Esophagus muscularis mucosa (tissue), 4 donors: ENCODE measurements at regions not wholly inside any gene's neighbourhood (a gene's known extent, or its start where the extent isn't known, plus 50 kb on each side); places are given as distances from the start of the nearest gene placed in this dataset.

Experiments
- DNase-seq: peaks from one replicate; pipeline ENCODE4 v3.0.0-alpha.2; 2017; ENCODE audit errors: extremely low spot score
- H3K27ac ChIP-seq, 4 donors: fragments of 200-600 bp; sonication (generic); replicated peaks in 1 of 4; 1 replicate in 3 of 4; 2 replicates in 1 of 4; pipeline ENCODE4 v1.5.1; 2016 to 2019; ENCODE audit warnings: mild to moderate bottlenecking in 1 of 4
- H3K27me3 ChIP-seq, 4 donors: fragments of 200-600 bp; sonication (generic); one replicate each; pipeline versions ENCODE4 v1.5.1 to v1.6.0; 2016 to 2019
- H3K36me3 ChIP-seq, 4 donors: fragments of 200-600 bp; sonication (generic); one replicate each; pipeline ENCODE4 v1.5.1; 2016 to 2019
- H3K4me1 ChIP-seq, 4 donors: fragments of 200-600 bp; sonication (generic); one replicate each; pipeline ENCODE4 v1.5.1; 2016 to 2019
- H3K4me3 ChIP-seq, 4 donors: fragments of 200-600 bp; sonication (generic); 1 replicate in 2 of 4; 2 replicates in 2 of 4; pipeline ENCODE4 v1.5.1; 2016 to 2019; ENCODE audit warnings: mild to moderate bottlenecking in 4 of 4, moderate library complexity in 1 of 4
- H3K9me3 ChIP-seq, 4 donors: fragments of 200-600 bp; sonication (generic); 1 replicate in 3 of 4; 2 replicates in 1 of 4; pipeline ENCODE4 v1.5.1; 2016 to 2019
- EP300 ChIP-seq: sonication (generic); formaldehyde crosslinking; IDR thresholded peaks from one replicate; pipeline ENCODE4 v1.6.1; 2017; ENCODE audit warnings: antibody characterized with exemption
- POLR2A ChIP-seq: fragments of 450-650 bp; IDR thresholded peaks from one replicate; pipeline ENCODE4 v1.6.1; 2017; ENCODE audit warnings: antibody characterized with exemption, moderate library complexity, mild to moderate bottlenecking, low read depth
- POLR2AphosphoS5 ChIP-seq, 2 donors: sonication (generic); formaldehyde crosslinking; IDR thresholded peaks; one replicate each; pipeline ENCODE4 v1.6.1; 2017; ENCODE audit warnings: antibody characterized with exemption in 2 of 2
- WGBS: methylation state at CpG from one replicate; pipeline ENCODE4 v1.1.5; 2018; 5-methylcytosine and 5-hydroxymethylcytosine counted together
- intact Hi-C: fragments of 100-400 bp; cut with DNase I; formaldehyde crosslinking; loops from one replicate; pipeline ENCODE4 v1.15.1; 2023
- TF ChIP-seq, protein P1 (sequence below), 3 experiments: fragments of 200-600 bp in 2 of 3; fragments of 450-650 bp in 1 of 3; sonication (generic) in 2 of 3; IDR thresholded peaks; one replicate each; pipeline ENCODE4 v1.5.1; 2017 to 2019; ENCODE audit warnings: antibody characterized with exemption in 3 of 3, mild to moderate bottlenecking in 2 of 3, moderate library complexity in 1 of 3

DNA sequence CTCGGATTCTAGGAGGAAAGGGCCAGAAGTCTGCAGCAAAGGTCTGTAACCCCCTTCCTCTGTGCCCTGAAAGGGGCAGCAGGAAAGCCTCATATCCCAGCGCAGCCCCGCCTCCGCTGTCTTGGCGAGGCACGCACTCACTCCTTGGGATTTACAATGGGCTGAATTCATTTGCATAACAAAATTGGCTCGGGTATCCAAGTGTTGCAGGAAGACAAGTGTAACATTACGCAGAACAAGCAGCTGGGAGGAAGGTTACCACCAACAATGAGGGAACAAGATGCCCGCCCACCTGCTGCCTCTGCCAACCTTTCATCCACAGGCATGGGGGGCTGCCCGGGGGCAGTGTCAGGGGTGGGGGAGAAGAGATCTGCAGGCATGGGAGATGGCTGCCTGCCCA, 130.4 kb downstream of the MRM1 start:
- TF ChIP-seq POLR2AphosphoS5 (IDR thresholded peaks at IDR 0.05): no peak
- TF ChIP-seq, protein P1, sequence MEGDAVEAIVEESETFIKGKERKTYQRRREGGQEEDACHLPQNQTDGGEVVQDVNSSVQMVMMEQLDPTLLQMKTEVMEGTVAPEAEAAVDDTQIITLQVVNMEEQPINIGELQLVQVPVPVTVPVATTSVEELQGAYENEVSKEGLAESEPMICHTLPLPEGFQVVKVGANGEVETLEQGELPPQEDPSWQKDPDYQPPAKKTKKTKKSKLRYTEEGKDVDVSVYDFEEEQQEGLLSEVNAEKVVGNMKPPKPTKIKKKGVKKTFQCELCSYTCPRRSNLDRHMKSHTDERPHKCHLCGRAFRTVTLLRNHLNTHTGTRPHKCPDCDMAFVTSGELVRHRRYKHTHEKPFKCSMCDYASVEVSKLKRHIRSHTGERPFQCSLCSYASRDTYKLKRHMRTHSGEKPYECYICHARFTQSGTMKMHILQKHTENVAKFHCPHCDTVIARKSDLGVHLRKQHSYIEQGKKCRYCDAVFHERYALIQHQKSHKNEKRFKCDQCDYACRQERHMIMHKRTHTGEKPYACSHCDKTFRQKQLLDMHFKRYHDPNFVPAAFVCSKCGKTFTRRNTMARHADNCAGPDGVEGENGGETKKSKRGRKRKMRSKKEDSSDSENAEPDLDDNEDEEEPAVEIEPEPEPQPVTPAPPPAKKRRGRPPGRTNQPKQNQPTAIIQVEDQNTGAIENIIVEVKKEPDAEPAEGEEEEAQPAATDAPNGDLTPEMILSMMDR (IDR thresholded peaks at IDR 0.05): no peak
- TF ChIP-seq EP300: no peak
- no peak for TF ChIP-seq POLR2A
- no peak overlapping the region for H3K4me3 ChIP-seq
- H3K4me1 ChIP-seq: peaks cover 0 to 8% (median 0%) of the 10 kb centered on the region in 4 donors
- H3K36me3 ChIP-seq: no peaks in the 10 kb centered on the region
- WGBS: 28% methylated on average over 10 of the region's 10 CpGs
- no peak overlapping the region for H3K27ac ChIP-seq
- DNase-seq: no peak
- no peaks in the 10 kb centered on the region for H3K9me3 ChIP-seq
- peaks cover 0 to 77% (median 9%) of the 10 kb centered on the region in 4 donors for H3K27me3 ChIP-seq
- intact Hi-C loops: no loop called here

DNA sequence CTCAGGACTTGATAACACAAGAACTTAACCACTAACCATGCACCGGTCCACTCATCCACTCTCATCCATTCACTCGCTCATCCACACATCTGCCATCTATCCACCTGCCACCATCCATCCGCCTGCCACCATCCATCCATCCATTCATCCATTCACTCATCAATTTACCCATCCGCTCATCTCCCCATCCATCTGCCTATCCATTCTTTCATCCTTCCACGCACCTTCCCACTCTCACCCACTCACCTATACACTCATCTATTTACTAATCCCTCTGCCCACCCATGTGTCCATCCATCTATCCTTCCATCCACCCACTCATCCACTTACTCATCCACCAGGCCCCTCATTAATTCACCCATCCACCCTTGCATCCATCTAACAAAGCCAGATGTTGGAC, 131.0 kb downstream of the MRM1 start:
- H3K4me1 ChIP-seq: peaks cover 0 to 8% (median 0%) of the 10 kb centered on the region in 4 donors
- intact Hi-C loops: no loop called here
- TF ChIP-seq, protein P1 (IDR thresholded peaks at IDR 0.05): no peak
- TF ChIP-seq POLR2A: no peak
- no peak for TF ChIP-seq POLR2AphosphoS5 (IDR thresholded peaks at IDR 0.05)
- TF ChIP-seq EP300: no peak
- H3K4me3 ChIP-seq: no peak overlapping the region
- H3K27me3 ChIP-seq: peaks cover 0 to 72% (median 9%) of the 10 kb centered on the region in 4 donors
- H3K36me3 ChIP-seq: no peaks in the 10 kb centered on the region
- H3K9me3 ChIP-seq: no peaks in the 10 kb centered on the region
- WGBS: 94% methylated on average over 5 of the region's 5 CpGs
- no peak overlapping the region for H3K27ac ChIP-seq
- DNase-seq: no peak

DNA sequence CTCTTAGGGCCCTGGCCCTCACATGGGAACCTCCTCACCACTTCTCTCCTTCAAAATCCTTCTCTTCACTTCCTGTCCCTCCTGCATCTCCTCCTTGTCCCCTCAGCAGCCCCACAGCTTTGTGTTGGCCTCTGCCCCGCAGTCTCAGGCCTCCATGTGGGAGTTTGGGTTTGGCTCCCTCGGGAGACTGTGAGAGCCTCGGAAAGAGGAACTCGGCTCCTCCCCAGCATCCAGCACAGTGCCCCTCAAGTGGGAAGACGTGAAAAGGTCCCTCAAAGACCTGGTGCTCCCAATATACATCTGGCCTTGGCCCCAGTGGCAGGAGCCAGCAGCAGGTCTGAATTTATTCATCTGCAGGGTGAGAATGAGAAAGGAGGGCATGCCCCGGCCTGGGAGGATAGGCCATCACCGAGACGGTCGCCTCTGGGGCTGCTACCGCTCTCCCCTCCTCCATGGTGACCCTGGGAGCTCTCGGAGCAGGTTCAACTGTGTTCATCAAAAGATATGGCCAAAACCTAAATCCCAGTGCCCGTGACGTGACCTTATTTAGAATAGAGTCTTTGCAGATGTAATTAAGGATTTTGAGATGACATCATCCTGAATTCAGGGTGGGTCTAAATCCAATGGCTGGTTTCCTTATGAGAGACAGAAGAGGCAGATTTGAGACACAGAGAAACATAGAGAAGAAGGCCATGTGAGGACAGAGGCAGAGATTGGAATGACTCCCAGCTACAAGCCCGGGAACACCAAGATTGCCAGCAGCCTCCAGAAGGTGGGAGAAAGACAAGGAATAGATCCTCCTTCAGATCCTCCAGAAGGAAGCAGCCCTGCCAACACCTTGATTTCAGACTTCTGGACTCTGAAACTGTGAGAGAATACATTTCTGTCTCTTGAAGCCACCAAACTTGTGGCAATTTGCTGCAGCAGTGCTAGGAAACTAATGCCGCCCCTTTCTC, 135.1 kb downstream of the MRM1 start:
- intact Hi-C loops: no loop called here
- Histone ChIP-seq H3K4me3 (no peak overlapping the region), H3K4me1 (no peaks in the 10 kb centered on the region), H3K9me3 (no peaks in the 10 kb centered on the region), H3K36me3 (no peaks in the 10 kb centered on the region), H3K27ac (no peak overlapping the region), H3K27me3 (peaks cover 0 to 53% (median 0%) of the 10 kb centered on the region in 4 donors)
- TF ChIP-seq, protein P1 (IDR thresholded peaks at IDR 0.05): no peak
- no peak for TF ChIP-seq POLR2AphosphoS5 (IDR thresholded peaks at IDR 0.05)
- no peak for TF ChIP-seq POLR2A
- no peak for TF ChIP-seq EP300
- DNase-seq: no peak
- 75% methylated on average over 10 of the region's 15 CpGs for WGBS

DNA sequence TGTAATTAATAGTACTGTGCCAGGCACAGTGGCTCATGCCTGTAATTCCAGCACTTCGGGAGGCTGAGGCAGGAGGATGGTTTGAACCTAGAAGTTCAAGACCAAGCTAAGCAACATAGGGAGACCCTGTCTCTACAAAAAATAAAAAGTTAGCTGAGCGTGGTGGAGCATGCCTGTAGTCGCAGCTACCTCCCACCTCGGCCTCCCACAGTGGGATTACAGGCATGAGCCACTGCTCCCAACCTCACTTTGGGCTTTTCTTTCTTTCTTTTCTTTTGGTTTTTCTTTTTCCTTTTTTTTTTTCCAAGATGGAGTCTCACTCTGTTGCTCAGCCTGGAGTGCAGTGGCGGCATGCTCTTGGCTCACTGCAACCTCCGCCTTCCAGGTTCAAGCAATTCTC, 137.8 kb downstream of the MRM1 start:
- WGBS: 87% methylated on average over 6 of the region's 6 CpGs

More for the DNA sequence above, 137.8 kb downstream of the MRM1 start:
- Histone ChIP-seq H3K36me3 (no peaks in the 10 kb centered on the region), H3K4me1 (no peaks in the 10 kb centered on the region), H3K9me3 (no peaks in the 10 kb centered on the region), H3K27me3 (peaks cover 0 to 50% (median 0%) of the 10 kb centered on the region in 4 donors), H3K4me3 (no peak overlapping the region), H3K27ac (no peak overlapping the region)
- TF ChIP-seq, protein P1 (IDR thresholded peaks at IDR 0.05): no peak
- no peak for TF ChIP-seq EP300
- no peak for TF ChIP-seq POLR2AphosphoS5 (IDR thresholded peaks at IDR 0.05)
- TF ChIP-seq POLR2A: no peak
- intact Hi-C loops: no loop called here
- DNase-seq: no peak
